A673 (cell line): ENCODE measurements at regions not wholly inside any gene's neighbourhood (a gene's known extent, or its start where the extent isn't known, plus 50 kb on each side); places are given as distances from the start of the nearest gene placed in this dataset.

Experiments used
- EZH2 ChIP-seq: fragments of 200-600 bp; sonication (generic); IDR thresholded peaks from 2 replicates; pipeline ENCODE4 v1.6.1; 2017; ENCODE audit warnings: borderline replicate concordance, low read depth, mild to moderate bottlenecking, mixed read lengths, antibody characterized with exemption, low read length; ENCODE audit not compliant: poor library complexity, severe bottlenecking
- TF ChIP-seq, protein P1 (sequence below): fragments of 300-800, 200-600 bp; sonication (generic); conservative IDR thresholded peaks from 2 replicates; pipeline ENCODE4 v1.5.1; 2017; ENCODE audit warnings: low read depth, mild to moderate bottlenecking, antibody characterized with exemption, low read length, moderate library complexity, mixed read lengths

- TF ChIP-seq, protein P1, sequence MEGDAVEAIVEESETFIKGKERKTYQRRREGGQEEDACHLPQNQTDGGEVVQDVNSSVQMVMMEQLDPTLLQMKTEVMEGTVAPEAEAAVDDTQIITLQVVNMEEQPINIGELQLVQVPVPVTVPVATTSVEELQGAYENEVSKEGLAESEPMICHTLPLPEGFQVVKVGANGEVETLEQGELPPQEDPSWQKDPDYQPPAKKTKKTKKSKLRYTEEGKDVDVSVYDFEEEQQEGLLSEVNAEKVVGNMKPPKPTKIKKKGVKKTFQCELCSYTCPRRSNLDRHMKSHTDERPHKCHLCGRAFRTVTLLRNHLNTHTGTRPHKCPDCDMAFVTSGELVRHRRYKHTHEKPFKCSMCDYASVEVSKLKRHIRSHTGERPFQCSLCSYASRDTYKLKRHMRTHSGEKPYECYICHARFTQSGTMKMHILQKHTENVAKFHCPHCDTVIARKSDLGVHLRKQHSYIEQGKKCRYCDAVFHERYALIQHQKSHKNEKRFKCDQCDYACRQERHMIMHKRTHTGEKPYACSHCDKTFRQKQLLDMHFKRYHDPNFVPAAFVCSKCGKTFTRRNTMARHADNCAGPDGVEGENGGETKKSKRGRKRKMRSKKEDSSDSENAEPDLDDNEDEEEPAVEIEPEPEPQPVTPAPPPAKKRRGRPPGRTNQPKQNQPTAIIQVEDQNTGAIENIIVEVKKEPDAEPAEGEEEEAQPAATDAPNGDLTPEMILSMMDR = no peak
- no peak for TF ChIP-seq EZH2
Measured at GRCh38 chr4:152197211-152197610, 338.7 kb downstream of the FBXW7 start.
